ENCODE measurements at regions not wholly inside any gene's neighbourhood (a gene's known extent, or its start where the extent isn't known, plus 50 kb on each side); places are given as distances from the start of the nearest gene placed in this dataset.
"Not testable (repeated sequence)": the region's sequence is repeated elsewhere in the genome, so short reads cannot be mapped to it uniquely, and the experiment has no call there.

GRCh38 chr5:69007726-69008368 is 86.0 kb upstream of the SLC30A5 start:
- Histone ChIP-seq H3K27ac (no peak overlapping the region), H3K27me3 (ENCODE audit: insufficient read depth, low read depth, severe bottlenecking) (no peaks in the 10 kb centered on the region), H3K4me3 (ENCODE audit: low read depth, low read length) (no peak overlapping the region), H3K9me3 (ENCODE audit: severe bottlenecking) (no peaks in the 10 kb centered on the region), H3K36me3 (no peaks in the 10 kb centered on the region)
- peak; percentile 92 for TF ChIP-seq CTCF (IDR thresholded peaks at IDR 0.05; ENCODE audit: low read depth, low read length)
- DNase-seq: peak; percentile 83

- Histone ChIP-seq H3K27me3 (ENCODE audit: insufficient read depth, low read depth, severe bottlenecking) (no peaks in the 10 kb centered on the region), H3K36me3 (no peaks in the 10 kb centered on the region), H3K27ac (no peak overlapping the region), H3K4me3 (ENCODE audit: low read depth, low read length) (no peak overlapping the region), H3K9me3 (ENCODE audit: severe bottlenecking) (no peaks in the 10 kb centered on the region)
- no peak for TF ChIP-seq CTCF (IDR thresholded peaks at IDR 0.05; ENCODE audit: low read depth, low read length)
- no peak for DNase-seq
These were observed 83.3 kb upstream of the SLC30A5 start for GRCh38 chr5:69010476-69010875.

GRCh38 chr5:69011910-69012309 is 81.9 kb upstream of the SLC30A5 start:
- no peak for DNase-seq
- Histone ChIP-seq H3K27ac (no peak overlapping the region), H3K4me3 (ENCODE audit: low read depth, low read length) (no peak overlapping the region), H3K27me3 (ENCODE audit: insufficient read depth, low read depth, severe bottlenecking) (no peaks in the 10 kb centered on the region), H3K36me3 (no peaks in the 10 kb centered on the region), H3K9me3 (ENCODE audit: severe bottlenecking) (no peaks in the 10 kb centered on the region)
- no peak for TF ChIP-seq CTCF (IDR thresholded peaks at IDR 0.05; ENCODE audit: low read depth, low read length)

- Histone ChIP-seq H3K27ac (no peak overlapping the region), H3K4me3 (ENCODE audit: low read depth, low read length) (no peak overlapping the region), H3K27me3 (ENCODE audit: insufficient read depth, low read depth, severe bottlenecking) (no peaks in the 10 kb centered on the region), H3K36me3 (no peaks in the 10 kb centered on the region), H3K9me3 (ENCODE audit: severe bottlenecking) (no peaks in the 10 kb centered on the region)
- no peak for DNase-seq
- TF ChIP-seq CTCF (IDR thresholded peaks at IDR 0.05; ENCODE audit: low read depth, low read length): no peak
These were observed 80.3 kb upstream of the SLC30A5 start for GRCh38 chr5:69013481-69013880.

GRCh38 chr5:69014007-69014406 is 79.8 kb upstream of the SLC30A5 start:
- not testable (repeated sequence) for H3K27me3 ChIP-seq (ENCODE audit: insufficient read depth, low read depth, severe bottlenecking); DNase-seq; H3K27ac ChIP-seq; H3K36me3 ChIP-seq; H3K4me3 ChIP-seq (ENCODE audit: low read depth, low read length); H3K9me3 ChIP-seq (ENCODE audit: severe bottlenecking)

- no peaks in the 10 kb centered on the region for H3K36me3 ChIP-seq
- H3K27ac ChIP-seq: no peak overlapping the region
- no peak for TF ChIP-seq CTCF (IDR thresholded peaks at IDR 0.05; ENCODE audit: low read depth, low read length)
- no peak for DNase-seq
- no peaks in the 10 kb centered on the region for H3K9me3 ChIP-seq (ENCODE audit: severe bottlenecking)
- H3K27me3 ChIP-seq (ENCODE audit: insufficient read depth, low read depth, severe bottlenecking): no peaks in the 10 kb centered on the region
- no peak overlapping the region for H3K4me3 ChIP-seq (ENCODE audit: low read depth, low read length)
These were observed 74.0 kb upstream of the SLC30A5 start for GRCh38 chr5:69019668-69020375.
